ENCODE measurements at regions not wholly inside any gene's neighbourhood (a gene's known extent, or its start where the extent isn't known, plus 50 kb on each side); places are given as distances from the start of the nearest gene placed in this dataset.
"Not testable (repeated sequence)": the region's sequence is repeated elsewhere in the genome, so short reads cannot be mapped to it uniquely, and the experiment has no call there.

DNA sequence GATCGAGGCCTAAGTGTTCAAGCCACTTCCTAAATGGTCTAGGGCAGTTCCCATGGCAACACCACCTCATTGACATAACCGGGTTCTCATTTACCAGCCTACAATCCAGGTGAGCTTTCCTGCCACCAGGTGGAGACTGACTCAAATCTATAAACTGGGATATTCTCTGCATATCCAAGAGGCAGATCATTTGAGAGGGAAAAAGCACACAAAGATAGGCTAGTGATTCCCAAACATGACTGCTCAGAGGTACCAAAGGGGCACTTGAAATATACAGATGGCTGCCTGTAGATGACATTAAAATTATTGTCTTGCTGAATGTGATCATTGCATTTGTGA is 141.3 kb upstream of the PROK2 start:
- DNase-seq (ENCODE audit: extremely low spot score), result no peak
- intact Hi-C loops (cut with DNase I), result no loop called here
- WGBS, result 48% methylated on average over 2 of the region's 2 CpGs
- Histone ChIP-seq H3K9me3 (no peaks in the 10 kb centered on the region), H3K27me3 (no peaks in the 10 kb centered on the region), H3K36me3 (no peaks in the 10 kb centered on the region), H3K4me3 (no peak overlapping the region), H3K4me1 (peaks cover 0 to 8% (median 7%) of the 10 kb centered on the region in 4 donors), H3K27ac (replicated peaks in 1 of 4) (no peak overlapping the region)
- TF ChIP-seq POLR2AphosphoS5 (IDR thresholded peaks at IDR 0.05) (no peak), POLR2A (IDR thresholded peaks at IDR 0.05; ENCODE audit: low read depth) (no peak), EP300 (IDR thresholded peaks at IDR 0.05) (no peak)
- TF ChIP-seq, protein P1, sequence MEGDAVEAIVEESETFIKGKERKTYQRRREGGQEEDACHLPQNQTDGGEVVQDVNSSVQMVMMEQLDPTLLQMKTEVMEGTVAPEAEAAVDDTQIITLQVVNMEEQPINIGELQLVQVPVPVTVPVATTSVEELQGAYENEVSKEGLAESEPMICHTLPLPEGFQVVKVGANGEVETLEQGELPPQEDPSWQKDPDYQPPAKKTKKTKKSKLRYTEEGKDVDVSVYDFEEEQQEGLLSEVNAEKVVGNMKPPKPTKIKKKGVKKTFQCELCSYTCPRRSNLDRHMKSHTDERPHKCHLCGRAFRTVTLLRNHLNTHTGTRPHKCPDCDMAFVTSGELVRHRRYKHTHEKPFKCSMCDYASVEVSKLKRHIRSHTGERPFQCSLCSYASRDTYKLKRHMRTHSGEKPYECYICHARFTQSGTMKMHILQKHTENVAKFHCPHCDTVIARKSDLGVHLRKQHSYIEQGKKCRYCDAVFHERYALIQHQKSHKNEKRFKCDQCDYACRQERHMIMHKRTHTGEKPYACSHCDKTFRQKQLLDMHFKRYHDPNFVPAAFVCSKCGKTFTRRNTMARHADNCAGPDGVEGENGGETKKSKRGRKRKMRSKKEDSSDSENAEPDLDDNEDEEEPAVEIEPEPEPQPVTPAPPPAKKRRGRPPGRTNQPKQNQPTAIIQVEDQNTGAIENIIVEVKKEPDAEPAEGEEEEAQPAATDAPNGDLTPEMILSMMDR (IDR thresholded peaks at IDR 0.05), result no peak

DNA sequence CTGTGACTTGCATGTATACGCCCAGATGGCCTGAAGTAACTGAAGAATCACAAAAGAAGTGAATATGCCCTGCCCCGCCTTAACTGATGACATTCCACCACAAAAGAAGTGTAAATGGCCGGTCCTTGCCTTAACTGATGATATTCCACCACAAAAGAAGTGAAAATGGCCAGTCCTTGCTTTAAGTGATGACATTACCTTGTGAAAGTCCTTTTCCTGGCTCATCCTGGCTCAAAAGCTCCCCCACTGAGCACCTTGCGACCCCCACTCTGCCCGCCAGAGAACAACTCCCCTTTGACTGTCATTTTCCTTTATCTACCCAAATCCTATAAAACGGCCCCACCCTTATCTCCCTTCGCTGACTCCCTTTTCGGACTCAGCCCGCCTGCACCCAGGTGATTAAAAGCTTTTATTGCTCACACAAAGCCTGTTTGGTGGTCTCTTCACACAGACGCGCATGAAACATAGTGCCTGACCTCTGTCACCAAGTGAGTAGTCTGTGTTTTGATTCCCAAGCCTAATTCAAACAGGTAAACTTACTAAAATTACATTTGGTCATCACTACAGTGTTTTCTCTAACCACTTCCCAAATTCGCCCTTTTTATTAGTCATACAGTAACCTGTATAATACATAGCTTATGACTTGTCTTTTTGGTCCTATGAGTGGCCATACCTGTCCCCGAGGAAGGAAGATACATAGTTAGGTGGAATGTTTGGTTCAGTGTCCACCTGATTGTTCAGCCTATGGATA is 140.7 kb upstream of the PROK2 start:
- H3K36me3 ChIP-seq; H3K4me1 ChIP-seq; DNase-seq (ENCODE audit: extremely low spot score); H3K4me3 ChIP-seq; H3K27me3 ChIP-seq; H3K9me3 ChIP-seq; intact Hi-C loops (cut with DNase I); H3K27ac ChIP-seq (replicated peaks in 1 of 4): not testable (repeated sequence)
- WGBS, result 87% methylated on average over 13 of the region's 13 CpGs

DNA sequence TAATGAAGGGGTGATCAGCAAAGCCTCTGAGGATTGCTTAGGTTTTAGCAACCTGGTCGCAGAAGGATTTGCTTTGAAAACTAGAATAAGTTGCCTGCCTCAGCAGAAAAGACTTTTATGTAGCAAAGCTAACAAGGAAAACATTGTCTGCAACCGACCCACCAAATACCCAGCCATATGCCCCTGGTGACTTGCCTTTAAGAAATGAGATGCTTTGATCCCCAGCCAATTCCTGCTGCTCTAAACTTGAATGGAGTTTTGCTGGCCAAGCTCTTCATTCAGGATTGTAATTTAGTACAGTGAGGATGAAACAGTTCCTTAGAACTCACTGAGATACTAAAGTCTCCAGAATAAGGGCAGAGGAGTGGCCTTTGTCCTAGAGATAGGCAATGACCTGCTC is 139.8 kb upstream of the PROK2 start:
- no peak for DNase-seq (ENCODE audit: extremely low spot score)
- H3K9me3 ChIP-seq, result no peaks in the 10 kb centered on the region
- no peaks in the 10 kb centered on the region for H3K27me3 ChIP-seq
- intact Hi-C loops (cut with DNase I), result no loop called here
- no peaks in the 10 kb centered on the region for H3K4me1 ChIP-seq
- H3K4me3 ChIP-seq, result no peak overlapping the region
- H3K27ac ChIP-seq (replicated peaks in 1 of 4), result no peak overlapping the region
- 75% methylated on average over 2 of the region's 2 CpGs for WGBS
- no peaks in the 10 kb centered on the region for H3K36me3 ChIP-seq
- TF ChIP-seq, protein P1 (IDR thresholded peaks at IDR 0.05), result no peak
- no peak for TF ChIP-seq EP300 (IDR thresholded peaks at IDR 0.05)
- TF ChIP-seq POLR2AphosphoS5 (IDR thresholded peaks at IDR 0.05), result no peak
- no peak for TF ChIP-seq POLR2A (IDR thresholded peaks at IDR 0.05; ENCODE audit: low read depth)

- intact Hi-C loops (cut with DNase I), result no loop called here
- Histone ChIP-seq H3K36me3 (no peaks in the 10 kb centered on the region), H3K27ac (replicated peaks in 1 of 4) (no peak overlapping the region), H3K9me3 (no peaks in the 10 kb centered on the region), H3K27me3 (no peaks in the 10 kb centered on the region), H3K4me3 (no peak overlapping the region), H3K4me1 (peaks cover 0 to 7% (median 5%) of the 10 kb centered on the region in 4 donors)
- TF ChIP-seq EP300 (IDR thresholded peaks at IDR 0.05), result no peak
- TF ChIP-seq, protein P1 (IDR thresholded peaks at IDR 0.05), result no peak
- TF ChIP-seq POLR2AphosphoS5 (IDR thresholded peaks at IDR 0.05), result no peak
- no peak for TF ChIP-seq POLR2A (IDR thresholded peaks at IDR 0.05; ENCODE audit: low read depth)
- WGBS, result 90% methylated on average over 1 of the region's 1 CpG
- DNase-seq (ENCODE audit: extremely low spot score), result no peak
These were observed 136.1 kb upstream of the PROK2 start for GRCh38 chr3:71921036-71921435.

- DNase-seq (ENCODE audit: extremely low spot score), result no peak
- Histone ChIP-seq H3K27me3 (no peaks in the 10 kb centered on the region), H3K36me3 (no peaks in the 10 kb centered on the region), H3K27ac (replicated peaks in 1 of 4) (no peak overlapping the region), H3K4me1 (peaks cover 0 to 7% (median 5%) of the 10 kb centered on the region in 4 donors), H3K9me3 (no peaks in the 10 kb centered on the region), H3K4me3 (no peak overlapping the region)
- TF ChIP-seq, protein P1 (IDR thresholded peaks at IDR 0.05), result no peak
- TF ChIP-seq POLR2AphosphoS5 (IDR thresholded peaks at IDR 0.05) (no peak), POLR2A (IDR thresholded peaks at IDR 0.05; ENCODE audit: low read depth) (no peak), EP300 (IDR thresholded peaks at IDR 0.05) (no peak)
- intact Hi-C loops (cut with DNase I), result no loop called here
- 72% methylated on average over 3 of the region's 3 CpGs for WGBS
These were observed 134.6 kb upstream of the PROK2 start for GRCh38 chr3:71919572-71919971.

Measured in esophagus muscularis mucosa (tissue), 4 donors.